ENCODE measurements at regions not wholly inside any gene's neighbourhood (a gene's known extent, or its start where the extent isn't known, plus 50 kb on each side); places are given as distances from the start of the nearest gene placed in this dataset.

- FAIRE-seq = no peak
Observed at GRCh38 chr7:3236268-3236667, 64.8 kb upstream of the SDK1 start.

GRCh38 chr7:3238525-3239210 is 62.4 kb upstream of the SDK1 start:
- no peak for FAIRE-seq

GRCh38 chr7:3239291-3239691 is 61.8 kb upstream of the SDK1 start:
- no peak for FAIRE-seq

GRCh38 chr7:3240826-3241430 is 60.1 kb upstream of the SDK1 start:
- no peak for FAIRE-seq

GRCh38 chr7:3241686-3242258 is 59.3 kb upstream of the SDK1 start:
- FAIRE-seq = no peak

DNA sequence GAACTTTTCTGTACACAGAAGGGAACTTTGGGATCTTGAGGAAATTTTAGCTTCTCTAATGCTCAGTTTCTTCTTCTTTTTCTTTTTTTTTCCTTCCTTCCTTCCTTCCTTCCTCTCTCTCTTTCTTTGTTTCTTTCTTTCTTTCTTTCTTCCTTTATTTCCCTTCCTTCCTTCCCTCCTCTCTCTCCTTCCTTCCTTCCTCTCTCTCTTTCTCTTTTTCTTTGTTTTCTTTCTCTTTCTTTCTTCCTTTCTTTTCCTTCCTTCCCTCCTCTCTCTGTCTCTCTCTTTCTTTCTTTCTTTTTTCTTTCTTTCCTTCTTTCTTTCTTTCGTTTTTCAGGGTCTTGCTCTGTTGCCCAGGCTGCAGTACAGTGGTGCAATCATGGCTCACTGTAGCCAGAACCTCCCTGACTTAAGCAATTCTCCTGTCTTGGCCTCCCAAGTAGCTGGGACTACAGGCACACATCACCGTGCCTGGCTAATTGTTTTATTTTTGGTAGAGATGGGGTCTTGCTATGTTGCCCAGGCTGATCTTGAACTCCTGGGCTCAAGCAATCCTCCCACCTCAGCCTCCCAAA is 58.6 kb upstream of the SDK1 start:
- FAIRE-seq = no peak

DNA sequence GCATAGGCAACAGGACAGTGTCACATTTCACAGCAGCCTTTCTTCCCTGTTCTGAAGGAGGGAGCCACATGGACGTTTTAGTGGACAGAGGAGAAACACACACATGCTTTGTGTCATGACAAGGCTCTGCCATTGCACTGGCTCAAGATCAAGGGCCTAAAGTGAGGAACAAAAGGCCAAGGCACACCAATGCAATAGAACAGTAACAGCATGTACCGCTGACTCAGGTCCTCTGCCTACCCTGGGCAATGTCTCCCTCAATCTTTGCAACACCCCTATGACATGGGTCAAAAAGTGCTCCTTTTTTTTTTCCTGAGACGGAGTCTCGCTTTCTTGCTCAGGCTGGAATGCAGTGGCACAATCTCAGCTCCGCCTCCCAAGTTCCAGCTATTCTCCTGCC is 57.8 kb upstream of the SDK1 start:
- FAIRE-seq = no peak

DNA sequence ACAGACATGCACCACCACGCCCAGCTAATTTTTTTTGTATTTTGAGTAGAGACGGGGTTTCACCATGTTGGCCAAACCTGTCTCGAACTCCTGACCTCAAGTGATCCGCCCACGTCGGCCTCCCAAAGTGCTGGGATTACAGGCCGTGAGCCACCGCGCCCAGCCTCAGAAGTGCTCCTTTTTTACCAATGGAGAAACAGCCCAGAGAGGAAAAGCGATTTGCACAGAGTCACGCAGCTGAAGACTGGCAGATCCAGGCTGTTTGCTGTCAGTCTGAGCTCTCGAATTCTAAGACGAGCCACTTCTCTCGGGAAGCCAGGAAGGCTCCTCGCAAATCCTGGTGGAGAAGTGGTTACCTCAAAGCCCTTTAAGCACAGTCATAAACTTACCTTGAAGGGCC is 57.4 kb upstream of the SDK1 start:
- FAIRE-seq = no peak

GRCh38 chr7:3244241-3244814 is 56.7 kb upstream of the SDK1 start:
- FAIRE-seq = no peak

DNA sequence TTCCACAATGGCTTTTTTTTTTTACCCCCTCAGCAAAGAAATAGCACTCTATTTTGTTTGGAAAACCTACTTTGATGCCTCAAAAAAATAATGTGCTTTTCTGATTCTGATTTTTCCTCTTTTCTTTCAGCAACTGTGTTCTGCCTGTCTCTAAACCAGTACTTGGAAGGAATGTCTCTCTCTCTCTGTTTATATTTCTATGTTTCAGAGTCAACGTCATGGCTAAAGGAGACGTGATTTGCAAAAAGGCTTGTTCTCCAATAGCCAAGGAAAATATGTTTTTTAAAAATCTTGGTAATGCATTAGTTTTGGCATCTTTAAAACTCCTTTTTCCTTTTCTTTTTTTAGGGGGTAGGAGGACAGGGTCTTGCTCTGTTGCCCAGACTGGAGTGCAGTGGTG is 56.0 kb upstream of the SDK1 start:
- no peak for FAIRE-seq

DNA sequence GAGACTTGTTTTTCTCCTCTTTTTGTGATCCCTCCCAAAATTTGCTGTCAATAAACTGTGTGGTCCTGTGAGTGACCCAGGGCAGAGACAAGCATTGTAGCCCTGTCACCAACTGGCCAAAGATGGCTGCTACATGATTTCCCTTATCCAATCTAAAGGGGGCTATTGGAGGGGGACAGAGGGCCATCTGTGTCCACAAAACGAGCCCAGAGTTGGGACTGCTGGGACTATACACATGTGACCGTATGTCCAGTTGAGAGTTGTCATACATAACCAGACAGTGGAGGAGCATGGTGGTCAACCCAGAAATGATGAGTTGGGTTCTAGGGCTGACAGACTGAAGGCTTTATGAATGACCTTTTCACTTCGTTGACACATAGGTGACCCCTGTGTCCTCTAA is 55.3 kb upstream of the SDK1 start:
- FAIRE-seq = no peak

GRCh38 chr7:3246127-3246526 is 54.9 kb upstream of the SDK1 start:
- FAIRE-seq = no peak

DNA sequence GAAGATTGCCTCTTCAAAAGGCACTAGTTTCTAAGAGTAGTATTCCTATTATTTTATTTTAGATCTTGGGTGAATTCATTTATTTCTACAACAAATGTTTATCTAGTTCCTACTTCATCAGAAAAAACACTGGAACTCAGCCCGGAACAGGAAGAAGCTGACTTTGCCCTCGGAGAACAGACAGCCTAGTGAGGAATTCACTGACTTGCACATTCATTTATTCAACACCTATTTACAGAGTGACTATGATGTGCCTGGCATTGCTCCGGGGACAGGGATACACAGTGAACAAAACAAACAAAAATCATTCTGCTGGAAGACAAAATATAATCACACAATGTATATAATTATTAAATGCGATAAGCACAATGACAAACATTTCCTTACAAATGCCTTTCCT is 54.4 kb upstream of the SDK1 start:
- FAIRE-seq = no peak

GRCh38 chr7:3250725-3251124 is 50.3 kb upstream of the SDK1 start:
- FAIRE-seq = no peak

All from endometrium (tissue), 2 donors.